ENCODE measurements at regions not wholly inside any gene's neighbourhood (a gene's known extent, or its start where the extent isn't known, plus 50 kb on each side); places are given as distances from the start of the nearest gene placed in this dataset.

GRCh38 chr10:105725007-105725406 is 1083.9 kb downstream of the SORCS3 start:
- TF ChIP-seq CTCF (IDR thresholded peaks at IDR 0.05) (no peak), POLR2AphosphoS5 (IDR thresholded peaks at IDR 0.05; ENCODE audit: low read depth, low read length) (no peak)

All from Panc1 (cell line).